Activated naive CD8-positive, alpha-beta T cell (primary cell): ENCODE measurements at regions not wholly inside any gene's neighbourhood (a gene's known extent, or its start where the extent isn't known, plus 50 kb on each side); places are given as distances from the start of the nearest gene placed in this dataset.
"Not testable (repeated sequence)": the region's sequence is repeated elsewhere in the genome, so short reads cannot be mapped to it uniquely, and the experiment has no call there.

ENCODE experiments used
- H3K27ac Mint-ChIP-seq: one replicate; pipeline ENCODE4 v1.8.0; 2021; ENCODE audit warnings: mixed read lengths
- H3K27me3 Mint-ChIP-seq: one replicate; pipeline ENCODE4 v1.8.0; 2021; ENCODE audit warnings: mixed read lengths
- H3K36me3 Mint-ChIP-seq: one replicate; pipeline ENCODE4 v1.8.0; 2021; ENCODE audit warnings: mixed read lengths
- H3K4me1 Mint-ChIP-seq: one replicate; pipeline ENCODE4 v1.8.0; 2021; ENCODE audit warnings: low read depth, mixed read lengths
- H3K4me3 Mint-ChIP-seq: one replicate; pipeline ENCODE4 v1.8.0; 2021; ENCODE audit warnings: mild to moderate bottlenecking, mixed read lengths
- H3K9me3 Mint-ChIP-seq: one replicate; pipeline ENCODE4 v1.8.0; 2021; ENCODE audit warnings: low read depth, mixed read lengths

DNA sequence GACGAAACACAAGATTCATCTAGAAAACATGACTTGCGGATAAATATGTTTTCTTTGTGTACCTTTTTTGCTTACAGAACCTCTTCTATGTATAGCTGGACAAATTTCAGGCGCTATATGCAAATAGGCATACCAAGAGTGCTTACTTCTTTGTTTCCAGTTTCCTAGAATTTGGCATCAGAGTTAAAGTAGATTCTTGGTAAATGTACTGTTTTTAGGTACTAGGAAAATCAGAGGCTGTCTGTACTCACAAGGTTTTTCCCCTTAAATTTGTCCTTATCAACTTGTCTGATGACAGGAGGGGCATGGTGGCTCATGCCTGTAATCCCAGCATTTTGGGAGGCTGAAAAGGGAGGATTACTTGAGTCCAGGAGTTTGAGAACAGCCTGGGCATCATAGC lies 124.9 kb upstream of the TMEM170B start:
- Mint-ChIP-seq H3K27me3 (no peaks in the 10 kb centered on the region), H3K9me3 (no peaks in the 10 kb centered on the region), H3K4me1 (peaks cover 34% of the 10 kb centered on the region), H3K4me3 (no peak overlapping the region), H3K27ac (peak overlapping the region; percentile 80), H3K36me3 (no peaks in the 10 kb centered on the region)

DNA sequence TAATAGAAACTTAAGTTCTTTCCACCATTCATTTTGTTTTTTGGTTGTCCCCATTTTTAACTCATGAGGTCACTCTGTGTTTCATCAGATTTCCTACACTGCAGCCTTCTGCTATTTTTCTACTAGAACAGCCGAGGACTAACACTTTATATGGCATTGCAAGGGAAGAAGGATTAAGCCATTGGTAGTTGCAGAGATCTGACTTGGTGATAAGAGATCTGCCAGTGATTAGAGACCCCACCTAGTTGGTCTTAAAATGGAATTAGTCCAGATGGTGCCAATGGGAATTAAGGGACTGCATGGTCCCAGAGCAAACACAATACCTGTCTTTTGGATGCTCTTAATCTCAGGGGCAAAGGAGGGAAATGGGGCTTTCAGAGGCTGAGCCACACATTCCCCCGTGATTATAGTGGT lies 125.5 kb upstream of the TMEM170B start:
- Mint-ChIP-seq H3K36me3 (no peaks in the 10 kb centered on the region), H3K27ac (peak overlapping the region; percentile 1), H3K9me3 (no peaks in the 10 kb centered on the region), H3K4me3 (no peak overlapping the region), H3K27me3 (no peaks in the 10 kb centered on the region), H3K4me1 (peaks cover 34% of the 10 kb centered on the region)

DNA sequence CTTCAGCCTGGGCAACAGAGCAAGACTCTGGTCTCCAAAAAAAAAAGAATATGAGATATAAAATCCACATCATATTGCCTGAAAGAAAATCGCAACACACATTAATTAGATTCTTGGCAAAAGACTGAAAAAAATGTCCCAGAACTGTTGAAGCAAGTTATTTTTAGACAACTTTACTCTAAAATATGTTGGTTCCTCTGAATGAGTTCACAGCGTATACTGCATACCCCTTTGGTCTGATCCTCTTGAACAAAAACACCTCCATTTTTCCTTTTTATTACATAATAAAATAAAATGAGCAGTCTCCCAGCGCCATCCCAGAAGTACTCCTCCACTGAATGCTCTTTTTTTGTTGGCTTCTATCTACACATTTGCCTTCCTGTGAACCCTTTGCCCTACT lies 126.0 kb upstream of the TMEM170B start:
- Mint-ChIP-seq H3K27ac (no peak overlapping the region), H3K4me1 (peaks cover 34% of the 10 kb centered on the region)

DNA sequence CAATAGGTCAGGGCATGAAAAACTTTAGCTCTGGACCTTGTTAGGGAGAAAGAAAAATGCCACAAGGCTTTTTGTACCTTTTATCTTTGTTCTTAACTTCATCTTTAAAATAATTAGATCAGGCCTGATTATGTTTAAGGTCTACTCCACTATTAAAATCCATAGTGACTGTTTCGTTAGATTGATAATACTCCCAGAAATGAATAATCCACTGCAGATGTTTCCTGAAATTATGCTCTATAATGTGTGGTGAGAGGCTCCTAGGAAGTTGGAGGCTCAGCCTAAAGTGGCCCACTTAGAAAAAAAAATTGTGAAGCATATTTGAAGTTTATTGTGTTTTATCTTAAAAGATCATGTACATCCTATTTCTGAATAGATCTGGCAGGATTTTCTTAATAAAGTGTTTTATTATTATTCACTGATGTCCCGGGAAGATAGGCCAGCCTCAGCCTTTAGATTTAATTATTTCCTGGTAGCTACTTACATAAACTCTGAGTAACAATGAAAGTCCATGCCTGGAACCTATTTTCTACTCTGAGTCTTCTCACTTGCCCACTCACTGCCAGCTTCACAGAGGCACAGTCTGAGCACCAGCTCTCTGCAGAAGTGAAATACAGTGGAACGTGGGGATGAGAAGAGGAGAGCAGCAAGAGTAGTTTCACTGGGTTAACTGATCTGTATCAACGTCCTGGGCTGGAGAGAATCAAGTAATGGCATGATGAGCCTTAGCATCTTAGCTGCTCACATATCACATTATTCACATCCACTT lies 126.8 kb upstream of the TMEM170B start:
- Mint-ChIP-seq H3K4me3 (no peak overlapping the region), H3K4me1 (peaks cover 34% of the 10 kb centered on the region), H3K27me3 (no peaks in the 10 kb centered on the region), H3K9me3 (no peaks in the 10 kb centered on the region), H3K27ac (no peak overlapping the region), H3K36me3 (peaks cover 2% of the 10 kb centered on the region)

More for the DNA sequence above, 126.0 kb upstream of the TMEM170B start:
- Mint-ChIP-seq H3K4me3 (no peak overlapping the region), H3K36me3 (peaks cover 2% of the 10 kb centered on the region), H3K9me3 (no peaks in the 10 kb centered on the region), H3K27me3 (no peaks in the 10 kb centered on the region)

DNA sequence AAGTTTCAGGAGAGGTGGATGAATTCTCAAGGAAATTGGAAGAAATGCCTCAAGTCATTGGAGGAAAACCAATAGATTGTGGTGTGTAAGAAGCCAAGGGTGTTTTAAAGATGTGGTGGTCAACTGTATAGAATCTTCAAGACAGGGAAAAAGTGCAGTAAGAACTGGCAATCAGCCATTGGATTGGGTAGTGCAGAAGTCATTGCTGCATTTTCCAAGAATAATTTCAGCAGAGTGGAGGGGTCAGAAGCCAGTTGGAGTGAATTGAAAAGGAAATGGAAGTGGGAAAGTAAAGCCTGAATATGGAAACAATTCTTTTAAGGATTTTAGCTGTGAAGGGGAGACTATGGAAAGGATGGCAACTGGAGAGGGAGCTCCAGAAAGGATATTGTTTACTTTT lies 128.2 kb upstream of the TMEM170B start:
- Mint-ChIP-seq H3K9me3 (no peaks in the 10 kb centered on the region), H3K4me1 (peaks cover 26% of the 10 kb centered on the region), H3K36me3 (peaks cover 2% of the 10 kb centered on the region), H3K4me3 (no peak overlapping the region), H3K27ac (no peak overlapping the region), H3K27me3 (no peaks in the 10 kb centered on the region)

DNA sequence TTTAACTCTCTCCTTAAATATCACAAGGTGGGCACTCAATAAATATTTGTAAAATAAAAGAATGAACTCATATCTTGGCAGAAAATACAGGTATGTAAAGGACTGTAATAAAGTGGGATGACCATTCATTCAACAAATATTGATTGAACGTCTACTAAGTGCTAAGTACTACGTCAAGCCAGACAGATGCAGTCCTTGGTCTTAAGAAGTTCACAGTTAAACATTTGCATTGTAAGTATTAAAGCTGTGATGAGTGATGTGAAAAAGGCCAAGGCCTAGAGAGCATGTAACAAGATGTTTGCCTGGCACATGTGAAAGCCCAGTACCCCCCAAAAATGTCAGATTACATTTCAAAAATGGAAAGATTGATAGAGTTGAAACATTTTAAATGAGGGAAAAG lies 130.1 kb upstream of the TMEM170B start:
- no peak overlapping the region for H3K27ac Mint-ChIP-seq
- H3K27me3 Mint-ChIP-seq = no peaks in the 10 kb centered on the region
- H3K9me3 Mint-ChIP-seq = no peaks in the 10 kb centered on the region
- no peak overlapping the region for H3K4me3 Mint-ChIP-seq
- peaks cover 2% of the 10 kb centered on the region for H3K36me3 Mint-ChIP-seq
- H3K4me1 Mint-ChIP-seq = peaks cover 13% of the 10 kb centered on the region

- no peaks in the 10 kb centered on the region for H3K27me3 Mint-ChIP-seq
- H3K4me1 Mint-ChIP-seq = no peaks in the 10 kb centered on the region
- H3K9me3 Mint-ChIP-seq = no peaks in the 10 kb centered on the region
- H3K4me3 Mint-ChIP-seq = no peak overlapping the region
- H3K36me3 Mint-ChIP-seq = peaks cover 2% of the 10 kb centered on the region
- H3K27ac Mint-ChIP-seq = no peak overlapping the region
These were observed 132.7 kb upstream of the TMEM170B start for GRCh38 chr6:11404838-11405237.

GRCh38 chr6:11404081-11404480 lies 133.5 kb upstream of the TMEM170B start:
- Mint-ChIP-seq H3K27me3 (no peaks in the 10 kb centered on the region), H3K4me3 (no peak overlapping the region), H3K9me3 (no peaks in the 10 kb centered on the region), H3K4me1 (no peaks in the 10 kb centered on the region), H3K36me3 (peaks cover 2% of the 10 kb centered on the region), H3K27ac (no peak overlapping the region)

- H3K4me3 Mint-ChIP-seq = no peak overlapping the region
- H3K9me3 Mint-ChIP-seq = no peaks in the 10 kb centered on the region
- H3K4me1 Mint-ChIP-seq = no peaks in the 10 kb centered on the region
- peaks cover 2% of the 10 kb centered on the region for H3K36me3 Mint-ChIP-seq
- H3K27ac Mint-ChIP-seq = no peak overlapping the region
- H3K27me3 Mint-ChIP-seq = no peaks in the 10 kb centered on the region
These were observed 134.4 kb upstream of the TMEM170B start for GRCh38 chr6:11403035-11403601.

DNA sequence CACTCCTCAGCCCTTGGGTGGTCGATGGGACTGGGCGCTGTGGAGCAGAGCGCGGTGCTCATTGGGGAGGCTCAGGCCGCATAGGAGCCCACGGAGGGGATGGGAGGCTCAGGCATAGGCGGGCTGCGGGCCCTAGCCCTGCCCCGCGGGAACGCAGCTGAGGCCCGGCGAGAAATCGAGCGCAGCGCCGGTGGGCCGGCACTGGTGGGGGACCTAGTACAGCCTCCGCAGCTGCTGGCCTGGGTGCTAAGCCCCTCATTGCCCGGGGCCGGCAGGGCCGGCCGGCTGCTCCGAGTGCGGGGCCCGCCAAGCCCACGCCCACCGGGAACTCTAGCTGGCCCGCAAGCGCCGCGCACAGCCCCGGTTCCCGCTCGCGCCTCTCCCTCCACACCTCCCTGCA lies 135.0 kb upstream of the TMEM170B start:
- not testable (repeated sequence) for H3K27ac Mint-ChIP-seq, H3K27me3 Mint-ChIP-seq, H3K4me1 Mint-ChIP-seq, H3K36me3 Mint-ChIP-seq, H3K9me3 Mint-ChIP-seq, H3K4me3 Mint-ChIP-seq

DNA sequence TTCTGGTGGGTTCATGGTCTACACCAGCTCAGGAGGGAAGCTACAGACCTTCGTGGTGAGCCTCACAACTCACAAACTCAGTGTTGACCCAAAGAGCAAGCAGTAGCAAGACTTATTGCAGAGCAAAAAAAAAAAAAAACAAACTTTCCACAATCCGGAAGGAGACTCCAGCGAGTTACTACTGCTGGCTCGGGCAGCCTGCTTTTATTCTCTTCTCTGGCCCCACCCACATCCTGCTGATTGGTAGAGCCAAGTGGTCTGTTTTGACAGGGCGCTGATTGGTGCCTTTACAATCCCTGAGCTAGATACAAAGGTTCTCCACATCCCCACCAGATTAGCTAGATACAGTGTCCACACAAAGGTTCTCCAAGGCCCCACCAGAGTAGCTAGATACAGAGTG lies 135.6 kb upstream of the TMEM170B start:
- not testable (repeated sequence) for H3K27me3 Mint-ChIP-seq, H3K4me1 Mint-ChIP-seq, H3K27ac Mint-ChIP-seq, H3K9me3 Mint-ChIP-seq, H3K4me3 Mint-ChIP-seq, H3K36me3 Mint-ChIP-seq

- peaks cover 2% of the 10 kb centered on the region for H3K36me3 Mint-ChIP-seq
- peaks cover 3% of the 10 kb centered on the region for H3K27me3 Mint-ChIP-seq
- H3K9me3 Mint-ChIP-seq = no peaks in the 10 kb centered on the region
- no peak overlapping the region for H3K27ac Mint-ChIP-seq
- H3K4me1 Mint-ChIP-seq = no peaks in the 10 kb centered on the region
- no peak overlapping the region for H3K4me3 Mint-ChIP-seq
These were observed 138.9 kb upstream of the TMEM170B start for GRCh38 chr6:11398451-11399326.

DNA sequence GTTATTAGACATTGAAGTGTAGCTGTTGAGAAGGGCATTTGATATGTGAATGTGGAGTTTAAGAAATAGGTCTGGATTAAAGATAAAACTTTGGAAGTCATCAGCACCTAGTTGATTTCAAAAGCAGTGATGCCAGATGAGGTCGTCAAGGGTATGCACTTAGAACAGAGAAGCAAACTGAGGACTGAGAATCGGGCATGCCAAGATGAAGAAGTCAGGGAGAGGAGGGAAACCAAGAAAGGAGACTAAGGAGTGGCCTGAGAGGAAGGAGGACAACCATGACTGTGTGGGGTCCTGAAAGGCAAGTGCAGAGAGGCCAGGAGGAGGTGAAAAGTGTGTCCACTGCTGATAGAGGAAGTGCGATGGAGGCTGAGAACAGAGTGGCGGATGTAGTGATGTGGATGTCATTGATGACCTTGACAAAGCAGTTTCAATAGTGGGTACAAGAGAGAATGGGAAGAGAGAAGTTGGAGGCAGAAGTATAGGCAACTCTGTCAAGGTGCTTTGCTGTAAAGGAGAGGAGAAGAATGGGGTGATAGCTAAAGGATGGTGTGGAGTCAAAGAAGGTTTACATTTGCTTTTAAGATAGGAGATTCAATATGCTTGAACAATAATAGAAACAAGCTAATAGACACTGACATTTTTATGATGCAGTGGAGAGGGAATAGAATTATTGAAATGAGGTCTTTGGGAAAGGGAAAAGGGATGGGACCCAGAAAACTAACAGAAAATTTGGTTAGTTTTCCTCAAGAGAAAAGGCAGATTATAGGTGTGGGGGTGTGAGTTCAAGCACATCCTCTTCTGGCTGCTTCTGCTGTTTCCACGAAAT lies 139.7 kb upstream of the TMEM170B start:
- Mint-ChIP-seq H3K9me3 (no peaks in the 10 kb centered on the region), H3K27me3 (peaks cover 3% of the 10 kb centered on the region)

GRCh38 chr6:11396860-11397259 lies 140.7 kb upstream of the TMEM170B start:
- Mint-ChIP-seq H3K4me3 (no peak overlapping the region), H3K4me1 (no peaks in the 10 kb centered on the region), H3K36me3 (peaks cover 7% of the 10 kb centered on the region), H3K9me3 (peaks cover 4% of the 10 kb centered on the region), H3K27ac (no peak overlapping the region), H3K27me3 (peaks cover 3% of the 10 kb centered on the region)

More for the DNA sequence above, 139.7 kb upstream of the TMEM170B start:
- no peaks in the 10 kb centered on the region for H3K4me1 Mint-ChIP-seq
- H3K4me3 Mint-ChIP-seq = no peak overlapping the region
- H3K36me3 Mint-ChIP-seq = peaks cover 2% of the 10 kb centered on the region
- H3K27ac Mint-ChIP-seq = no peak overlapping the region
